ENCODE measurements at regions not wholly inside any gene's neighbourhood (a gene's known extent, or its start where the extent isn't known, plus 50 kb on each side); places are given as distances from the start of the nearest gene placed in this dataset.
"Not testable (repeated sequence)": the region's sequence is repeated elsewhere in the genome, so short reads cannot be mapped to it uniquely, and the experiment has no call there.

- FAIRE-seq, result no peak
- DNase-seq (ENCODE audit: low spot score), result no peak
Observed at GRCh38 chr5:40453689-40454088, 226.0 kb upstream of the PTGER4 start.

DNA sequence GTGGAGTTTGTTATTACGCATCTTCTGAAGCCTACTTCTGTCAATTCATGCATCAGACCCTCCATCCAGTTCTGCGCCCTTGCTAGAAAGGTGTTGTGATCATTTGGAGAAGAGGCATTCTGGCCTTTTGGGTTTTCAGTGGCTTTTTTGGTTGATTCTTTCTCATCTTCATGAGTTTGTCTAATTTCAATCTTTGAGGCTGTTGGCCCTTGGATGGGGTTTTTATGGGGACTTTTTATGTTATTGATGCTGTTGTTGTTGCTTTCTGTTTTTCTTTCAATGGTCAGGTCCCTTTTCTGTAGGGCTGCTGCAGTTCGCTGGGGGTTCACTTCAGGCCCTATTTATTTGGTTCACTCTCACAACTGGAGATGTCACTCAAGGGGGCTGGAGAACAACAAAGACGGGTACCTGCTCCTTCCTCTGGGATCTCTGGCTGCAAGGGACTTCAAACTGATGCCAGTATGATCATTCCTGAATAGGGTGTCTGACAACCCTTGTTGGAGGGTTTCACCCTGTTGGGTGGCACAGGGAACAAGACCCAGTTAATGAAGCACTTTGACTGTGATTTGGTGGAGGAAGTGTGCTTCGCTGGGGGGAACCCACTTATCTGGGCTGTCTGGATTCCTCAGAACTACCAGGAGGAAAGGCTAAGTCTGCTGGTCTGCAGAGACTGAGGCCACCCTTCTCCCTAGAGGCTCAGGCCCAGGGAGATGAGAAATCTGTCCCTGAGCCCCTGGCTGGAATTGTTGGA is 226.7 kb upstream of the PTGER4 start:
- DNase-seq (ENCODE audit: low spot score) (no peak), FAIRE-seq (no peak)

- DNase-seq (ENCODE audit: low spot score) (no peak), FAIRE-seq (no peak)
Observed at GRCh38 chr5:40447438-40447837, 232.3 kb upstream of the PTGER4 start.

GRCh38 chr5:40446910-40447309 is 232.8 kb upstream of the PTGER4 start:
- DNase-seq (ENCODE audit: low spot score) (peak; percentile 89), FAIRE-seq (peak; percentile 90)

DNA sequence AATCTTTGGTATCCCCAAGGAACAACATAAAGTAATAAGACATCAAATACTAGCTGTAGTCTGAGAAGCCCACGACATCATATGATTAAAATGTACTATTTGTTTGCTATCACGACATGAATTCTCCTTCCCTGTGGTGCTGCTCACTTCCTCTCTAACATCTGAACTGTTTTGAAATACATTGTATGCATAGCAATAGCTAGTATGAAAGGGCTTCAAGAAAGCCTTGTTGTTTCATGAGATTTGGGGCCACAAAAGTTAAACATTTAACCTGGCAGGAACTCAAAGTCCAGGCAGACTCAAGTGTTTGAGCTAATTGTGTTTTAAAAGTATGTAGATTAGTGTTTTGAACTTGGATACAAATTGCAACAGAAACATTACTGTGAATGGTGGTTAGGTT is 237.4 kb upstream of the PTGER4 start:
- DNase-seq (ENCODE audit: low spot score), result no peak
- no peak for FAIRE-seq

- DNase-seq (ENCODE audit: low spot score) (no peak), FAIRE-seq (no peak)
Observed at GRCh38 chr5:40441733-40442132, 238.0 kb upstream of the PTGER4 start.

GRCh38 chr5:40440746-40441145 is 239.0 kb upstream of the PTGER4 start:
- no peak for DNase-seq (ENCODE audit: low spot score)
- no peak for FAIRE-seq

DNA sequence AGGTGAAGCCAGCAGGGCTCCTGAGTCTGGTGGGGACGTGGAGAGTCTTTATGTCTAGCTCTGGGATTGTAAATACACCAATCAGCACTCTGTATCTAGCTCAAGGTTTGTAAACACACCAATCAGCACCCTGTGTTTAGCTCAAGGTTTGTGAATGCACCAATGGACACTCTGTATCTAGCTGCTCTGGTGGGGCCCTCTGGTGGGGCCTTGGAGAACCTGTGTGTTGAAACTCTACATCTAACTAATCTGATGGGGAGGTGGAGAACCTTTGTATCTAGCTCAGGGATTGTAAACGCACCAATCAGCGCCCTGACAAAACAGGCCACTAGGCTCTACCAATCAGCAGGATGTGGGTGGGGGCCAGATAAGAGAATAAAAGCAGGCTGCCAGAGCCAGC is 240.6 kb upstream of the PTGER4 start:
- not testable (repeated sequence) for DNase-seq (ENCODE audit: low spot score); FAIRE-seq

- DNase-seq (ENCODE audit: low spot score); FAIRE-seq: not testable (repeated sequence)
Observed at GRCh38 chr5:40438646-40439045, 241.1 kb upstream of the PTGER4 start.

DNA sequence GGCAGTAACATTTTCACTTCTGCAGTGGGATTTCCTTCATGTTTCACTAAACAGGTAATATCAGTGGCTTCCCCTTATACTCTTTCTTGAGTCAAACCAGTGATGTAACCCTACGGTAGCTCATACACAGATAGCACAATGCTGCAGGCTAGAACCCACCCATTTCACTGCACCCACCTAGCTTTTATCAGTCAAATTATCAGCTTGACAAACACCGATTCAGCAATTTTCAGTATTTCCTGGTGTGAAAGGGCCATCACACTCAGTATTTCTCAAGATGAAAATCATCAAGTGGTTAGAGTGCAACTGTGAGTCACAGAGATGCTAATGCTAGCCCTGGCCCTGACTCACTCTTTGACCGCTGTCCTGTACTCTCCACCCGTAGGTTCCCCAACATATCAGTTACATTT is 242.3 kb upstream of the PTGER4 start:
- peak; percentile 86 for DNase-seq (ENCODE audit: low spot score)

DNA sequence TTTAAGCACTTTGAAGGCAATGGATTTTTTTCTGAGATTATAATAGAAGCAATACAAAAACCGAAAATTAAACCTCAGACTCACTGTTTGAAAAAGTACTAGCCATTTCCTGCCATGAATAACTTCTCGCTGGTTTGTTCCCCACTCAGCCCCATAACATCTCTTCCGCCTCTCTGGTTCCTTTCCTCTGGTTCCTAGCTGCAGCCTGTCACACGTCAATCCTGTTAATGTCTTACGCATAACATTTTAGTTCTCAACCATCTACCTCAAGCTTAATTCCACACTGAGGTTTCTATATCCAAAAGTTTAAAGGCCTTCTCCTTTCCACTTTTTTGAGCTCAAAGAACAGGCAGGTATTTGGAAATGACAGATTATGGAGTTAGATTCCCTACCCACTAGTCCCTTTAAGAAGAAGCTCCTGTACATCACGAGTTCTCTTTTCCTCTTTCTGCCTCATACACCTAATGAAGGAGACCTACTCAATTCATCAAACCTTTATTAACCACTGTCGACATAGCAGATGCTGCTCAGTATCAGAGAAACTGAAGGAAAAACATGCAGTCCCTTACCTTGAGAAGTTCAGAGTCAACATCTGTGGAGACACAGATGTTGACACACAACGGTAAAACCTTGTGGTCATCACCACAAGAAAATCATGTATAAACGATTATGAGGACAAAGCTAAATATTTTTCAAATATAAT is 243.0 kb upstream of the PTGER4 start:
- FAIRE-seq (no peak), DNase-seq (ENCODE audit: low spot score) (no peak)

More for the DNA sequence above, 242.3 kb upstream of the PTGER4 start:
- peak; percentile 94 for FAIRE-seq

DNA sequence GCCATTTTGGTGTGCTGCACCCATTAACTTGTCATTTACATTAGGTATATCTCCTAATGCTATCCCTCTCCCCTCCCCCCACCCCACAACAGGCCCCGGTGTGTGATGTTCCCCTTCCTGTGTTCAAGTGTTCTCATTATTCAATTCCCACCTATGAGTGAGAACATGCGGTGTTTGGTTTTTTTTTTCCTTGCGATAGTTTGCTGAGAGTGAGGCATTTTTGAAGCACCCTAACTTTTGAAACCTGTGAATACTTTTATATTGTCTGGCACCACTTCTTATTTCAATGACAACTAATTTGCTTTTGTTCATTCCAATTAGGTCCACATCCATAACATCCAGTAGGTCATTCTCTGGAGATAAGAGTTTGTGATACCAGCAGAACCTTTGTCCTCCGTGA is 244.0 kb upstream of the PTGER4 start:
- DNase-seq (ENCODE audit: low spot score); FAIRE-seq: not testable (repeated sequence)

- DNase-seq (ENCODE audit: low spot score) (no peak), FAIRE-seq (no peak)
Observed at GRCh38 chr5:40432836-40433235, 246.9 kb upstream of the PTGER4 start.

- FAIRE-seq (no peak), DNase-seq (ENCODE audit: low spot score) (no peak)
Observed at GRCh38 chr5:40431734-40432133, 248.0 kb upstream of the PTGER4 start.

- FAIRE-seq (no peak), DNase-seq (ENCODE audit: low spot score) (no peak)
Observed at GRCh38 chr5:40430101-40430710, 249.5 kb upstream of the PTGER4 start.

DNA sequence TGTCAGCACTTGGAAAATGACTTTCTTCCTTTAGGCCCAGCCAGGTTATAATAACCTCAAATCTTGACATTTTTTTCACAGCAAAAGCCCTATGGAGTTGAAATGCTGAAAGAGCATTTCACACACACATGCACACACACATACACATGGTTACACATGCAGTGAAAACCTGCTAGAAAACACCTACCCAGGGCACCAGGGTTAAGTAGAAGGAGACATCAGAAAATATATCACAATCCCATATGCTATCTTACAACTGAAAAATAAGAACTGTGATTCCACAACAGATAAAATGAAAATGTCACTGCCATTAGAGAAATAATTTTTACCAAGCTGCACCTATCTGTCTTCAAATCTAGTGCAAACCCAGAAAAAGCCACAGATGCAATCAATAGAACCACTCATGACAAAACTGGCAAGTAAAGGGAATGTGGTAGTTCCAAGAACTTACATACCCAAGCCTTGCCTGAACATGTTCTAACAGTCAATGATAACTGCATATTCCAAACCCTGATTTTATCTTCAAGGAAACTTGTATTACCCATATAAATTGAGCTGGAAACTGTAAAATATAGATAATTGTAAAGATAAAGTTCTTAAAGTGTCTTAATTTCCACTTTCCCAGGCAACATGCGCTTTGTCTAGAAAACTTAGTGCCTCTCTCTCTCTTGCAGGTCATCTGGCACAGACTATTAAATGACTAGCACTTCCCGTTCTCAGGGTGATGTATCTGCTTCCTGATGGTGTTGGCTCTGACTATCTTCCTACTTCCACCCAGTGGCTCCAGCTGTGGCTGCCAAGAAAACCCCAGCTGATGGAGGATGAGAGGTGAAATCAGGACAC is 250.2 kb upstream of the PTGER4 start:
- FAIRE-seq (no peak), DNase-seq (ENCODE audit: low spot score) (no peak)

- DNase-seq (ENCODE audit: low spot score) (no peak), FAIRE-seq (no peak)
Observed at GRCh38 chr5:40428815-40429214, 250.9 kb upstream of the PTGER4 start.

DNA sequence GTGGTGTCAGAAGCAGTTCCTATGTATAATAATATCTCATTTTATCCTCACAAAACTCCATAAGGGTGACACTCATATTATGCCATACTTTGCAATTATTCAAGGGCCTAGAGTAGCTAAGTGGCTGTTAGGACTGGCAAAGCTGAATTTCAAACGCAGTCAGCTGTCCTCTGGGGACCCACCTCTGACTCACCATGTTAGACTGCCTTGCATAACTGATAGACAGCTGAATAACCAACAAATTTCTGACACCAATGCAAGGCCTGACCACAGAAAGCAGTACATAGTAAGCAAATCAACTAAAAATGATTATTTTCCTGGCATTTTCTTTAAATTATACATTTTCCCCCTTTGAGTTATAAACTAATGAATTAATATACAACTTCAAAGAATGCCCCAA is 251.6 kb upstream of the PTGER4 start:
- DNase-seq (ENCODE audit: low spot score) (peak; percentile 61), FAIRE-seq (peak; percentile 71)

DNA sequence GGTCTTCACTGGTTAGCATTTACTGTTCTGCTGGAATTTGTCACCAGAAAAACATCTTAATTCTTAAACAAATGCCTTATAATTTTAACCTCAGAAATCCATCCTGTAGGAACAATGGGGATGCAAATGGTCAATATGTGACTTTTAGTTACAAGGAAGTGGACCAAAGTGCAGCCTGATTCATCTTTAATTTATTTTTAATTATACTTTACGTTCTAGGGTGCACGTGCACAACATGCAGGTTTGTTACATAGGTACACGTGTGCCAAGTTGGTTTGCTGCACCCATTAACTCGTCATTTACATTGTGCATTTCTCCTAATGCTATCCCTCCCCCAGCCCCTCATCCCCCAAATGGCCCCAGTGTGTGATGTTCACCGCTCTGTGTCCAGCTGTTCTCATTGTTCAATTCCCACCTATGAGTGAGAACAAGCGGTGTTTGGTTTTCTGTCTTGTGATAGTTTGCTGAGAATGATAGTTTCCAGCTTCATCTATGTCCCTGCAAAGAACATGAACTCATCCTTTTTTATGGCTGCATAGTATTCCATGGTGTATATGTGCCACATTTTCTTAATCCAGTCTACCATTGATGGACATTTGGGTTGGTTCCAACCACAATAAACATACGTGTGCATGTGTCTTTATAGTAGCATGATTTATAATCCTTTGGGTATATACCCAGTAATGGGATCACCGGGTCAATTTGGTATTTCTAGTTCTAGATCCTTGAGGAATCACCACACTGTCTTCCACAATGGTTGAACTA is 262.5 kb upstream of the PTGER4 start:
- DNase-seq (ENCODE audit: low spot score); FAIRE-seq: not testable (repeated sequence)

GRCh38 chr5:40416588-40416987 is 263.1 kb upstream of the PTGER4 start:
- FAIRE-seq (no peak), DNase-seq (ENCODE audit: low spot score) (no peak)

DNA sequence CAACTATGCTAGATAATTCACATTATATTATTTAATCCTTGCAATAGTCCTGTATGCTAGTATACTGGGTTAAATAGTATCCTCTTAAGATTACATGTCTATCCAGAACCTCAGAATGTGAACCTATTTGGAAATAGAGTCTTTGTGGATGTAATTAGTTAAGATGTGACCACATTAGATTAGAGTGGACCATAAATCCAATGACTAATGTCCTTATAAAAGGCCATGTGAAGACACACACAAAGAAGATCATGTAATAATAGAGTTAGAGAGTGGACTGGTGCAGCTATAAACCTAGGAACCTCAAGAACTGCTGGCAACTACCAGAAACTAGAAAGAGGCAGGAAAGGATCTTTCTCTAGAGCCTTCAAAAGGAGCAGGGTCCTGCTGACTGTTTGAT is 263.6 kb upstream of the PTGER4 start:
- FAIRE-seq, result no peak
- no peak for DNase-seq (ENCODE audit: low spot score)

Data from RCC 7860 (cell line).